Sigmoid colon (tissue), 4 donors: ENCODE measurements at regions not wholly inside any gene's neighbourhood (a gene's known extent, or its start where the extent isn't known, plus 50 kb on each side); places are given as distances from the start of the nearest gene placed in this dataset.
"Not testable (repeated sequence)": the region's sequence is repeated elsewhere in the genome, so short reads cannot be mapped to it uniquely, and the experiment has no call there.

Experiments
- CTCF ChIP-seq, 4 experiments: fragments of 450-650 bp in 3 of 4; fragments of 200-600 bp in 1 of 4; IDR thresholded peaks; one replicate each; pipeline ENCODE4 v1.5.1; 2016 to 2019; ENCODE audit warnings: antibody characterized with exemption in 4 of 4, mild to moderate bottlenecking in 3 of 4, moderate library complexity in 2 of 4
- EP300 ChIP-seq, 4 donors: sonication (generic); formaldehyde crosslinking; IDR thresholded peaks; one replicate each; pipeline ENCODE4 v1.6.1; 2017; ENCODE audit warnings: antibody characterized with exemption in 4 of 4

GRCh38 chr1:233472796-233473195 is 141.1 kb upstream of the KCNK1 start:
- not testable (repeated sequence) for TF ChIP-seq CTCF, EP300 (IDR thresholded peaks at IDR 0.05)
